IMR-90 (cell line): ENCODE measurements at regions not wholly inside any gene's neighbourhood (a gene's known extent, or its start where the extent isn't known, plus 50 kb on each side); places are given as distances from the start of the nearest gene placed in this dataset.

ENCODE experiments used
- ATAC-seq: fragments of 200-7000 bp; cut with Tn5 transposase; 2 replicates; pipeline ENCODE4 v1.9.1; 2020; ENCODE audit warnings: low read depth, mild to moderate bottlenecking, moderate library complexity
- BruUV-seq: library from RNA; stranded (reverse); fragments of 400-500 nt; replicated peaks from 2 replicates; lab custom pipeline; 2021; lab: Mats Ljungman, UMichigan
- CTCF ChIA-PET: fragments of 300-600 bp; formaldehyde crosslinking; extraction: SDS; loops from one replicate; lab custom pipeline; 2021; ENCODE audit warnings: antibody characterized with exemption; lab: Yijun Ruan, JAX
- POLR2A ChIA-PET: fragments of 300-600 bp; sonication (Branson Sonifier 250); formaldehyde crosslinking; loops from one replicate; lab custom pipeline; 2022; ENCODE audit warnings: antibody characterized with exemption; ENCODE audit not compliant: unreplicated experiment; lab: Charles Lee
- DNase-seq: peaks from one replicate; pipeline ENCODE4 v3.0.0; 2013
- H2AFZ ChIP-seq: replicated peaks from 2 replicates; pipeline ENCODE3; 2013; ENCODE audit warnings: low read length, mild to moderate bottlenecking; ENCODE audit not compliant: poor library complexity
- H2AK5ac ChIP-seq: 2 replicates; pipeline ENCODE4 v1.6.1; 2013; ENCODE audit warnings: low read depth, low read length, inconsistent platforms
- H2AK9ac ChIP-seq: replicated peaks from 2 replicates; pipeline ENCODE3; 2013; ENCODE audit warnings: mild to moderate bottlenecking, low read depth, low read length, moderate library complexity; ENCODE audit not compliant: poor library complexity
- H2BK120ac ChIP-seq: 2 replicates; pipeline ENCODE4 v1.6.1; 2013; ENCODE audit warnings: low read depth, low read length, inconsistent platforms
- H2BK15ac ChIP-seq: 3 replicates; pipeline ENCODE4 v1.6.1; 2013; ENCODE audit warnings: low read depth, low read length, inconsistent platforms
- H2BK20ac ChIP-seq: 2 replicates; pipeline ENCODE4 v1.6.1; 2013; ENCODE audit warnings: low read depth, mild to moderate bottlenecking, inconsistent platforms, low read length, moderate library complexity
- H2BK5ac ChIP-seq: 2 replicates; pipeline ENCODE4 v1.6.1; 2013; ENCODE audit warnings: mild to moderate bottlenecking, low read depth, low read length, inconsistent platforms; ENCODE audit not compliant: poor library complexity, severe bottlenecking
- H3K14ac ChIP-seq: replicated peaks from 2 replicates; pipeline ENCODE4 v1.6.1; 2013; ENCODE audit warnings: low read depth, low read length, inconsistent platforms
- H3K18ac ChIP-seq: 2 replicates; pipeline ENCODE4 v1.6.1; 2013; ENCODE audit warnings: low read depth, low read length, control low read depth
- H3K23ac ChIP-seq: 2 replicates; pipeline ENCODE4 v1.6.1; 2013; ENCODE audit warnings: low read depth, low read length, inconsistent platforms
- H3K27ac ChIP-seq: 2 replicates; pipeline ENCODE4 v1.5.1; 2013; ENCODE audit warnings: mild to moderate bottlenecking, control low read depth, low read length; ENCODE audit not compliant: insufficient read depth
- H3K27me3 ChIP-seq: 2 replicates; pipeline ENCODE4 v1.6.1; 2013; ENCODE audit warnings: low read length; ENCODE audit not compliant: control insufficient read depth, insufficient read depth
- H3K36me3 ChIP-seq: 2 replicates; pipeline ENCODE4 v1.6.1; 2013; ENCODE audit warnings: low read length, mixed read lengths; ENCODE audit not compliant: control insufficient read depth, insufficient read depth
- H3K4ac ChIP-seq: 2 replicates; pipeline ENCODE4 v1.6.1; 2013; ENCODE audit warnings: low read depth, low read length, inconsistent platforms
- H3K4me1 ChIP-seq: 2 replicates; pipeline ENCODE4 v1.6.1; 2013; ENCODE audit warnings: low read length, mixed read lengths; ENCODE audit not compliant: control insufficient read depth, insufficient read depth
- H3K4me2 ChIP-seq: 2 replicates; pipeline ENCODE4 v1.6.1; 2013; ENCODE audit warnings: low read depth, mild to moderate bottlenecking, control low read depth, low read length, moderate library complexity
- H3K4me3 ChIP-seq: 2 replicates; pipeline ENCODE4 v1.5.1; 2013; ENCODE audit warnings: low read depth, mild to moderate bottlenecking, control low read depth, low read length, moderate library complexity; ENCODE audit not compliant: insufficient read depth
- H3K56ac ChIP-seq: 2 replicates; pipeline ENCODE4 v1.6.1; 2013; ENCODE audit warnings: low read length, inconsistent platforms; ENCODE audit not compliant: insufficient read depth; ENCODE audit errors: extremely low read depth
- H3K79me1 ChIP-seq, 2 experiments: 2 replicates each; pipeline ENCODE4 v1.6.1; 2013; ENCODE audit warnings: low read length in 2 of 2, inconsistent platforms in 1 of 2, low read depth in 1 of 2
- H3K9ac ChIP-seq: 2 replicates; pipeline ENCODE4 v1.6.1; 2013; ENCODE audit warnings: low read depth, low read length, control low read depth
- H3K9me1 ChIP-seq: 2 replicates; pipeline ENCODE4 v1.6.1; 2013; ENCODE audit warnings: low read length, inconsistent platforms; ENCODE audit not compliant: insufficient read depth
- H3K9me3 ChIP-seq: 2 replicates; pipeline ENCODE4 v1.6.1; 2013; ENCODE audit warnings: low read length; ENCODE audit not compliant: control insufficient read depth, insufficient read depth
- H4K20me1 ChIP-seq: 2 replicates; pipeline ENCODE4 v1.6.1; 2013; ENCODE audit warnings: low read length, inconsistent platforms; ENCODE audit not compliant: insufficient read depth
- H4K5ac ChIP-seq: 2 replicates; pipeline ENCODE4 v1.6.1; 2013; ENCODE audit warnings: mild to moderate bottlenecking, low read depth, low read length, control low read depth
- H4K8ac ChIP-seq, 2 experiments: 2 replicates each; pipeline ENCODE4 v1.6.1; 2013; ENCODE audit warnings: low read depth in 2 of 2, low read length in 2 of 2, control low read depth in 1 of 2, inconsistent platforms in 1 of 2
- H4K91ac ChIP-seq: 2 replicates; pipeline ENCODE4 v1.6.1; 2013; ENCODE audit warnings: low read depth, low read length, inconsistent platforms; ENCODE audit not compliant: insufficient read depth
- CHD1 ChIP-seq: IDR thresholded peaks from 2 replicates; pipeline ENCODE4 v1.6.1; 2012; ENCODE audit warnings: low read depth, low read length, improper control_type of control experiment
- FOS ChIP-seq: fragments of 150-350 bp; IDR thresholded peaks from 2 replicates; pipeline ENCODE4 v1.6.1; 2016; ENCODE audit warnings: low read depth, low read length
- MAFK ChIP-seq: IDR thresholded peaks from 2 replicates; pipeline ENCODE4 v1.6.1; 2012; ENCODE audit warnings: low read depth, low read length, improper control_type of control experiment
- MXI1 ChIP-seq: IDR thresholded peaks from 2 replicates; pipeline ENCODE4 v1.6.1; 2012; ENCODE audit warnings: low read depth, mild to moderate bottlenecking, low read length, moderate library complexity, borderline replicate concordance
- RFX5 ChIP-seq: IDR thresholded peaks from 2 replicates; pipeline ENCODE4 v1.8.0; 2012; ENCODE audit warnings: low read depth, mild to moderate bottlenecking, low read length, moderate library complexity
- USF2 ChIP-seq: fragments of 150-350 bp; IDR thresholded peaks from 2 replicates; pipeline ENCODE4 v1.6.1; 2017; ENCODE audit warnings: mild to moderate bottlenecking, antibody characterized with exemption, low read length, low read depth
- WGBS, 2 experiments: methylation state at CpG; one replicate each; pipeline versions ENCODE4 v1.1.5 to v1.1.7; 2013; ENCODE audit warnings: missing lambda C conversion rate in 2 of 2; ENCODE audit not compliant: insufficient read length in 1 of 2; ENCODE audit errors: extremely low coverage in 2 of 2; 5-methylcytosine and 5-hydroxymethylcytosine counted together
- dilution Hi-C: fragments of 300-500 bp; cut with HindIII; formaldehyde crosslinking; loops from one replicate; pipeline ENCODE4 v1.14.3; 2018; ENCODE audit warnings: low sequenced_read_pairs; ENCODE audit not compliant: unreplicated experiment
- in situ Hi-C: fragments of 300-500 bp; cut with MboI; formaldehyde crosslinking; loops from 3 replicates; pipeline ENCODE4 v1.14.3; 2019; ENCODE audit warnings: low sequenced_read_pairs, inconsistent platforms, mixed read lengths
- intact Hi-C: fragments of 100-400 bp; cut with micrococcal nuclease; formaldehyde crosslinking; loops from 2 replicates; pipeline ENCODE4 v1.10.0; 2022
- TF ChIP-seq, protein P1 (sequence below): fragments of 150-350 bp; IDR thresholded peaks from 2 replicates; pipeline ENCODE4 v1.6.1; 2016; ENCODE audit warnings: low read depth, mild to moderate bottlenecking, low read length, moderate library complexity, borderline replicate concordance

GRCh38 chr5:17058438-17058837, 122.3 kb upstream of the MYO10 start:
- H3K9ac ChIP-seq, result no peak overlapping the region
- H3K27me3 ChIP-seq, result no peaks in the 10 kb centered on the region
- WGBS, 2 experiments, result no CpG with 5 or more reads among the region's 7 CpGs
- H3K14ac ChIP-seq, result 0 out of 2 replicates have a peak overlapping the region, but pooled peaks have one; percentile 34
- H2BK20ac ChIP-seq, result no peak overlapping the region
- no peaks in the 10 kb centered on the region for H3K9me3 ChIP-seq
- no peaks in the 10 kb centered on the region; a peak in 1 of 4 replicates for H3K79me1 ChIP-seq
- BruUV-seq, result no TSS peak
- DNase-seq, result peak; percentile 20
- ChIA-PET POLR2A (no interaction called here), CTCF (no interaction called here)
- H3K23ac ChIP-seq, result no peak overlapping the region
- dilution Hi-C loops (no loop called here), intact Hi-C loops (no loop called here), in situ Hi-C loops (no loop called here)
- no peak overlapping the region for H4K8ac ChIP-seq
- H2AFZ ChIP-seq, result no peak overlapping the region
- H4K20me1 ChIP-seq, result no peaks in the 10 kb centered on the region
- H3K4me2 ChIP-seq, result no peak overlapping the region
- no peak overlapping the region for H3K4me3 ChIP-seq
- no peak overlapping the region for H4K91ac ChIP-seq
- H2BK5ac ChIP-seq, result no peak overlapping the region
- H2BK15ac ChIP-seq, result no peak overlapping the region
- H4K5ac ChIP-seq, result no peak overlapping the region
- H3K36me3 ChIP-seq, result no peaks in the 10 kb centered on the region
- no peak overlapping the region for H3K56ac ChIP-seq
- H3K4ac ChIP-seq, result no peak overlapping the region
- no peak overlapping the region for H3K27ac ChIP-seq
- H2AK5ac ChIP-seq, result no peak overlapping the region
- H2BK120ac ChIP-seq, result no peak overlapping the region
- H3K4me1 ChIP-seq, result peaks cover 5% of the 10 kb centered on the region
- peaks cover 4% of the 10 kb centered on the region; the same call in 1 of the 2 replicates for H3K9me1 ChIP-seq
- H2AK9ac ChIP-seq, result no peak overlapping the region
- ATAC-seq, result no peak; the same call in 1 of the 2 replicates
- no peak overlapping the region for H3K18ac ChIP-seq
- TF ChIP-seq FOS (no peak), RFX5 (no peak), CHD1 (no peak), MXI1 (no peak), USF2 (no peak), MAFK (no peak)
- TF ChIP-seq, protein P1, sequence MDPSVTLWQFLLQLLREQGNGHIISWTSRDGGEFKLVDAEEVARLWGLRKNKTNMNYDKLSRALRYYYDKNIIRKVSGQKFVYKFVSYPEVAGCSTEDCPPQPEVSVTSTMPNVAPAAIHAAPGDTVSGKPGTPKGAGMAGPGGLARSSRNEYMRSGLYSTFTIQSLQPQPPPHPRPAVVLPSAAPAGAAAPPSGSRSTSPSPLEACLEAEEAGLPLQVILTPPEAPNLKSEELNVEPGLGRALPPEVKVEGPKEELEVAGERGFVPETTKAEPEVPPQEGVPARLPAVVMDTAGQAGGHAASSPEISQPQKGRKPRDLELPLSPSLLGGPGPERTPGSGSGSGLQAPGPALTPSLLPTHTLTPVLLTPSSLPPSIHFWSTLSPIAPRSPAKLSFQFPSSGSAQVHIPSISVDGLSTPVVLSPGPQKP, result no peak
